Epithelial cell of proximal tubule (primary cell): ENCODE measurements at regions not wholly inside any gene's neighbourhood (a gene's known extent, or its start where the extent isn't known, plus 50 kb on each side); places are given as distances from the start of the nearest gene placed in this dataset.

Experiments used
- DNase-seq: peaks from one replicate; pipeline ENCODE4 v3.0.0-alpha.2; 2011; ENCODE audit warnings: low read depth
- H3K4me3 ChIP-seq: 2 replicates; pipeline ENCODE4 v1.5.1; 2011; ENCODE audit warnings: low read depth, mild to moderate bottlenecking, low read length
- TF ChIP-seq, protein P1 (sequence below): conservative IDR thresholded peaks from 2 replicates; pipeline ENCODE4 v1.5.1; 2012; ENCODE audit warnings: low read depth, mild to moderate bottlenecking, low read length

DNA sequence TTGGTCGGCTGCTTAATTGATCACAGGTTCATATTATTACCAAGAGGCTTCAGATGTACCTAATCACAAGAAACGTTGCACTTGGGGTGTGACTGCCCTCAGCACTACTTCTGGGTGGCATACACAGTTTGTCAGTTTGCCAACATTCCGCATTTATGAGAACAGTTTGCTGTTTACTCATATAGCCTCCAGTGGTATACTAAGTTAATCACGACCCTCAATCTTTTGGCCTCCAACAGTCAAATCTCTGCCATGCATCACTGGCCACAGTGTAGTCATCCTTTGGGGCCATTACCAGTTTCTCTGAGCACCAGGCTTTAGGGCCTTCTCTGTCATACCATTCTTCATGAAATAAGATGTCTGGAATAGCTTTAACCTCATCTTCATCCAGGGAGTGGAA lies 62.8 kb upstream of the BCL9 start:
- DNase-seq, result no peak

DNA sequence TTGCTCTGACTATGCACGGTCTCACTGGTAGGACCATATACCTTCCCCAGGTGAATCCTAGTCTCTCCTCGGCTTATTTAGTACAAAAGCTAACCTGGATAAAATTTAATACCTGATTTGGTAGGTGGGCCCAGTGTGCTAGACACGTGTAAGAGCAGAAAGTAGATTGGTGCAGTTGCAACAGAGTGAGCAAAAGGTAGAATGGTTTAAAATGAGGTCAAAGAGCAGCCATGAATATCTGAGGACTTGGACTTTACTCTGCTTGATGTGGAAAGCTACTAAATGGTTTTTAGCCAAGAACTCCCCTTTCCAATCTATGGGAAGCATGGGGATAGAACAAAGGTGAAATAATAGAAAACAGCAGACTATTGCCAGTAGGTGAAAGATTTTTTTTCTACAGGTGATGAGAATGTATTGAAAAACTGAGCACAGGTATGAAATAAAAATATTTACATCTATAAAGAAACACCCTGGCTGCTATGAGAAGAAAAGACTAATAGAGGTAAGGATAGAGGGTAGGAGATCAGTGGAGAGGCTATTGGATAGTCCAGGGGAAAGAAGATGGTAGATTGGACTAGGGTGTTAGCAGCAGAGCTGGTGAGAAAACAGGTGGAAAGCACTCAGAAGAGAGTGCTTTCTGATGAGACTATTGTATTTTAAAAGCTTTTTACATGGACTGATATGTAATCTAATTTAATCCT lies 61.3 kb upstream of the BCL9 start:
- no peak for DNase-seq
- no peak overlapping the region for H3K4me3 ChIP-seq
- TF ChIP-seq, protein P1, sequence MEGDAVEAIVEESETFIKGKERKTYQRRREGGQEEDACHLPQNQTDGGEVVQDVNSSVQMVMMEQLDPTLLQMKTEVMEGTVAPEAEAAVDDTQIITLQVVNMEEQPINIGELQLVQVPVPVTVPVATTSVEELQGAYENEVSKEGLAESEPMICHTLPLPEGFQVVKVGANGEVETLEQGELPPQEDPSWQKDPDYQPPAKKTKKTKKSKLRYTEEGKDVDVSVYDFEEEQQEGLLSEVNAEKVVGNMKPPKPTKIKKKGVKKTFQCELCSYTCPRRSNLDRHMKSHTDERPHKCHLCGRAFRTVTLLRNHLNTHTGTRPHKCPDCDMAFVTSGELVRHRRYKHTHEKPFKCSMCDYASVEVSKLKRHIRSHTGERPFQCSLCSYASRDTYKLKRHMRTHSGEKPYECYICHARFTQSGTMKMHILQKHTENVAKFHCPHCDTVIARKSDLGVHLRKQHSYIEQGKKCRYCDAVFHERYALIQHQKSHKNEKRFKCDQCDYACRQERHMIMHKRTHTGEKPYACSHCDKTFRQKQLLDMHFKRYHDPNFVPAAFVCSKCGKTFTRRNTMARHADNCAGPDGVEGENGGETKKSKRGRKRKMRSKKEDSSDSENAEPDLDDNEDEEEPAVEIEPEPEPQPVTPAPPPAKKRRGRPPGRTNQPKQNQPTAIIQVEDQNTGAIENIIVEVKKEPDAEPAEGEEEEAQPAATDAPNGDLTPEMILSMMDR, result no peak

More for the DNA sequence above, 62.8 kb upstream of the BCL9 start:
- TF ChIP-seq, protein P1, result no peak
- no peak overlapping the region for H3K4me3 ChIP-seq

DNA sequence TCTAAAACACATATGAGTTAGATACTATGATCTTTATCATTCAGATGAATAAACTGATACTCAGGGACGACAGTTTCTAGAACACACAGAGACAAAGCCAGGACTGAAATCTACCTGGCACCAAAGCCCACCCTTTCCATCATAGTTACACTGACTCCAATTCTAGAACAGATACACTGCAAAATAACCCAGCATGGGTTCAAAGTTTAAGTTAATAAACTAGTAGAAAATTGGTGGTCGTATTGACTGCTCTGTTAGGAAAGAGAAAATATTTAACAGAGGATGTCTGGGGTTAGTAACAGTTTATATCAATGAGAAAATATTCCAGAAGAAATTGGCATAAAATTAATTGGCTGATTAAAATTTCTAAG lies 60.8 kb upstream of the BCL9 start:
- no peak for DNase-seq
- H3K4me3 ChIP-seq, result no peak overlapping the region
- TF ChIP-seq, protein P1, result no peak

DNA sequence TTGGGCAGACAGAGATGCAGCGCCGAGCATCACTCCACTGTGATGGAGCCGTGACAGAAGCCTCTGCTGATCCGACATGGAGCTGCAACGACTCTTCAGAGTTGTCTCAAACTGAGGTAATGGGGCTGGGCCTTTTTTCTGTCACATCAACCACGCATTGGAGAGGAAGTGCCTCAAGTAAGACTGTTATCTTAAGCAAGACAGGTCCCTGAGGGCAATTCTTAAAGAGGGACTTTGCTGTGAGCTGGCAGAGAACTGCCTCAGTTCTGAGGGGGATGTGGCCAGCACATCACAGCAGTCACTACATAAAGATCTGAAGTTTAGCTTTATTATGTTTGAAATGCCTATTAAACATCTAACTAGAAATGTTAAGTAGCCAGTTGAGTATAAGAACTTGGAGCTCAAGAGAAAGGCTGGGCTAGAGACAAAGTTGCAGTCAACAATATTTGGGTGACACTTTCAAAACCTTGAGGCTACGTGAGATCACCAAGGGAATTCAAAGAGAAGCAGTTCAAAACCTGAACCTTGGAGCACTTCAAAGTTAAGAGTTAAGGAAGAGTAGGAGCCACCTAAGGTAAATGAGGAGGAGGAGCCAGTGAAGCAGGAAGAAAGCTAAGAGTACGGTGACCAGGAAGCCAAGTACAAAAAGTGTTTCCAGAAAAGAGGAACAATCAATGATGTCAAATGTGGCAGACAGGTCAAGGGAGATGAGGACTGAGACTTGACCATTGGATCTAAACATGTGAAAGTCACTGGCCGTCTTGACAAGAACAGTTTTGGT lies 54.2 kb upstream of the BCL9 start:
- DNase-seq, result no peak
- no peak overlapping the region for H3K4me3 ChIP-seq
- TF ChIP-seq, protein P1, result no peak

DNA sequence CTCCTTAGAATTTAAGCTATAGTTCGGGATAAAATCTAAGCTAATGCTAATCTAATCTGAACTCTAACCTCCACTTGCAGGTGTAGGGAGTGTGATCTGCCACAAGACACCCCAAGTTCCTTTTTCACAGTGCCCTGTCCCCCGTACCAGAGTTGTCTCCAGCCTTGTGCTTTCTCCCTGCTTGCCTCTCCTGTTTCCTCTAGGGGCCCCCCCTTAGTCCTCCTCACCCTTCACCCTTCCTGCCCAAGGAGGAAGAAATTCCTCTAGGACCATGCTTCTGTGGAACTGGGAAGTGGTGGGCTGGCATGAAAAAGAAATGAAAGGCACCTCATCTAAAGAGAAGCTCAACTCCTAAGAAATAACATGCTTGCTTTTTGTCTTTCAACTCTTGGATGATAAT lies 50.2 kb upstream of the BCL9 start:
- no peak for DNase-seq
- TF ChIP-seq, protein P1, result no peak
- no peak overlapping the region for H3K4me3 ChIP-seq
